ENCODE measurements at regions not wholly inside any gene's neighbourhood (a gene's known extent, or its start where the extent isn't known, plus 50 kb on each side); places are given as distances from the start of the nearest gene placed in this dataset.

DNA sequence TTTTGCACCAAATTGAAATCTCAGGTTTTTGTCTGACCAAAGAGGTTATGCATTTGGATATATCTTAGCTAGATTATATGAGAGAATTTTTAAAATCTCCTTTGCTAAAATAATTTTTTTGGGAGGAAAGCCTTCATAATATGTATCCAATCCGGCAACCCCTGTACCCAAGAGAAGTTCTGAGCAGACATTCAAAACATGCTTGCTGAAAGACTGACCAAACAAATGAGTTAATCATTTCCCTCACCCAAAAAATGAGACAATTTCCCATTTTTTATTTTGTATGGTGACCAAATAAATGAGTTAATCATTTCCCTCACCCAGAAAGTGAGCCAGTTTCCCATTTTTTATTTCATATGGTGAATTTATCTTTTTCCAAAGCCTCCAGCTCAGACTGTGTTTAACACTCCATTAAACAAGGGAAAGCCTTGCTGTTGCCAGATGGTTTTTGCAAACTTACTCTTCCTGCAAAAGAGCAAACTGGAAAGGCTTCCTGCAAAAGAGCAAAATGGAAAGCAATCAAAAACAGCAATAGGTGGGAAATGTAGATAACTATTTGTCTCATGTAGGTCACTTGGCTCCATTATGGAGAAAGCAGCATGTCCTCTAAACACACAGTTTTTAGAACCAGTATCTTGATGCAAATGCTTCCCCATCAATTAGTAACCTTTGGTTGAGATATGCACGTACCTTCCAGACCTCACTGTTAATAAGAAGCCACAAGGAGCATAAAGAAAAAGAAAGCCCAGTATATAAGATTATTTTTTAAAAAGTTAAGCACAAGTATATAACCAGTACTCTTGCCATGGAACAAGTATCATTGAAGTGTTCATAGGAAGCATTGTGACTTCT, 78.4 kb upstream of the OSTN start:
- H4K91ac ChIP-seq (ENCODE audit: insufficient read depth, low read depth, low read length) = no peak overlapping the region
- H3K18ac ChIP-seq (ENCODE audit: low read depth, low read length) = no peak overlapping the region
- no peaks in the 10 kb centered on the region for H4K20me1 ChIP-seq (ENCODE audit: insufficient read depth, low read length)
- H2AFZ ChIP-seq (replicated peaks; ENCODE audit: low read length, poor library complexity) = no peak overlapping the region
- H3K9me3 ChIP-seq (ENCODE audit: control insufficient read depth, insufficient read depth, low read length) = no peaks in the 10 kb centered on the region
- no peaks in the 10 kb centered on the region for H3K36me3 ChIP-seq (ENCODE audit: control insufficient read depth, insufficient read depth, low read length)
- in situ Hi-C loops (cut with MboI; ENCODE audit: low sequenced_read_pairs) = no loop called here
- H2AK9ac ChIP-seq (replicated peaks; ENCODE audit: low read depth, low read length, poor library complexity) = no peak overlapping the region
- no peak overlapping the region for H2BK120ac ChIP-seq (ENCODE audit: low read depth, low read length)
- no peak overlapping the region; the same call in 2 of the 3 replicates for H2BK15ac ChIP-seq (ENCODE audit: low read depth, low read length)
- no peaks in the 10 kb centered on the region for H3K4me1 ChIP-seq (ENCODE audit: control insufficient read depth, insufficient read depth, low read length)
- DNase-seq (no peak), ATAC-seq (ENCODE audit: low read depth) (no peak)
- no peak overlapping the region for H3K56ac ChIP-seq (ENCODE audit: extremely low read depth, insufficient read depth, low read length)
- H3K4me3 ChIP-seq (ENCODE audit: insufficient read depth, low read depth, low read length) = no peak overlapping the region
- H4K8ac ChIP-seq (ENCODE audit: low read depth in 2 of 2, low read length in 2 of 2) = no peak overlapping the region
- no peak overlapping the region for H3K27ac ChIP-seq (ENCODE audit: insufficient read depth, low read length)
- ChIA-PET CTCF (interaction anchor here (0.7 kb wide), 1 partner anchor 15 kb away, joined by 3 read pairs; no protein-coding TSS in a partner anchor), POLR2A (ENCODE audit: unreplicated experiment) (no interaction called here)
- TF ChIP-seq SMC3 (IDR thresholded peaks at IDR 0.05; ENCODE audit: low read depth, low read length) = no peak
- no peak for TF ChIP-seq NFE2L2 (IDR thresholded peaks at IDR 0.05; ENCODE audit: low read depth, low read length)
- TF ChIP-seq, protein P1, sequence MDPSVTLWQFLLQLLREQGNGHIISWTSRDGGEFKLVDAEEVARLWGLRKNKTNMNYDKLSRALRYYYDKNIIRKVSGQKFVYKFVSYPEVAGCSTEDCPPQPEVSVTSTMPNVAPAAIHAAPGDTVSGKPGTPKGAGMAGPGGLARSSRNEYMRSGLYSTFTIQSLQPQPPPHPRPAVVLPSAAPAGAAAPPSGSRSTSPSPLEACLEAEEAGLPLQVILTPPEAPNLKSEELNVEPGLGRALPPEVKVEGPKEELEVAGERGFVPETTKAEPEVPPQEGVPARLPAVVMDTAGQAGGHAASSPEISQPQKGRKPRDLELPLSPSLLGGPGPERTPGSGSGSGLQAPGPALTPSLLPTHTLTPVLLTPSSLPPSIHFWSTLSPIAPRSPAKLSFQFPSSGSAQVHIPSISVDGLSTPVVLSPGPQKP (IDR thresholded peaks at IDR 0.05; ENCODE audit: borderline replicate concordance, low read depth, low read length) = no peak
- no peak for TF ChIP-seq RCOR1 (IDR thresholded peaks at IDR 0.05; ENCODE audit: insufficient replicate concordance, low read length)
- TF ChIP-seq BHLHE40 (IDR thresholded peaks at IDR 0.05; ENCODE audit: low read depth, low read length) = no peak
- TF ChIP-seq MXI1 (IDR thresholded peaks at IDR 0.05; ENCODE audit: borderline replicate concordance, low read depth, low read length) = no peak
- TF ChIP-seq, protein P2, sequence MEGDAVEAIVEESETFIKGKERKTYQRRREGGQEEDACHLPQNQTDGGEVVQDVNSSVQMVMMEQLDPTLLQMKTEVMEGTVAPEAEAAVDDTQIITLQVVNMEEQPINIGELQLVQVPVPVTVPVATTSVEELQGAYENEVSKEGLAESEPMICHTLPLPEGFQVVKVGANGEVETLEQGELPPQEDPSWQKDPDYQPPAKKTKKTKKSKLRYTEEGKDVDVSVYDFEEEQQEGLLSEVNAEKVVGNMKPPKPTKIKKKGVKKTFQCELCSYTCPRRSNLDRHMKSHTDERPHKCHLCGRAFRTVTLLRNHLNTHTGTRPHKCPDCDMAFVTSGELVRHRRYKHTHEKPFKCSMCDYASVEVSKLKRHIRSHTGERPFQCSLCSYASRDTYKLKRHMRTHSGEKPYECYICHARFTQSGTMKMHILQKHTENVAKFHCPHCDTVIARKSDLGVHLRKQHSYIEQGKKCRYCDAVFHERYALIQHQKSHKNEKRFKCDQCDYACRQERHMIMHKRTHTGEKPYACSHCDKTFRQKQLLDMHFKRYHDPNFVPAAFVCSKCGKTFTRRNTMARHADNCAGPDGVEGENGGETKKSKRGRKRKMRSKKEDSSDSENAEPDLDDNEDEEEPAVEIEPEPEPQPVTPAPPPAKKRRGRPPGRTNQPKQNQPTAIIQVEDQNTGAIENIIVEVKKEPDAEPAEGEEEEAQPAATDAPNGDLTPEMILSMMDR (conservative IDR thresholded peaks at IDR 0.05; ENCODE audit: low read depth, low read length) = no peak
- no peak for TF ChIP-seq CEBPB (IDR thresholded peaks at IDR 0.05; ENCODE audit: low read depth, low read length)
- no peak for TF ChIP-seq RAD21 (IDR thresholded peaks at IDR 0.05; ENCODE audit: low read length)
- no peak for TF ChIP-seq RFX5 (IDR thresholded peaks at IDR 0.05; ENCODE audit: low read depth, low read length)
- TF ChIP-seq FOS (IDR thresholded peaks at IDR 0.05; ENCODE audit: low read depth, low read length) = no peak
- TF ChIP-seq CHD1 (IDR thresholded peaks at IDR 0.05; ENCODE audit: low read depth, low read length) = no peak
- no peak overlapping the region for H3K14ac ChIP-seq (replicated peaks; ENCODE audit: low read depth, low read length)
- intact Hi-C loops (cut with micrococcal nuclease) = no loop called here
- no peak overlapping the region for H3K4me2 ChIP-seq (ENCODE audit: low read depth, low read length)
- no peak overlapping the region for H2AK5ac ChIP-seq (ENCODE audit: low read depth, low read length)
- no peak overlapping the region for H3K9ac ChIP-seq (ENCODE audit: low read depth, low read length)
- H3K79me1 ChIP-seq (ENCODE audit: low read depth in 1 of 2, low read length in 2 of 2) = no peaks in the 10 kb centered on the region
- no peak overlapping the region for H2BK5ac ChIP-seq (ENCODE audit: low read depth, low read length, poor library complexity, severe bottlenecking)
- dilution Hi-C loops (cut with HindIII; ENCODE audit: low sequenced_read_pairs, unreplicated experiment) = no loop called here
- H3K4ac ChIP-seq (ENCODE audit: low read depth, low read length) = no peak overlapping the region
- no CpG with 5 or more reads among the region's 2 CpGs for WGBS, 2 experiments (ENCODE audit: extremely low coverage in 2 of 2, insufficient read length in 1 of 2)
- H3K23ac ChIP-seq (ENCODE audit: low read depth, low read length) = no peak overlapping the region
- no peaks in the 10 kb centered on the region for H3K27me3 ChIP-seq (ENCODE audit: control insufficient read depth, insufficient read depth, low read length)
- no peak overlapping the region for H2BK20ac ChIP-seq (ENCODE audit: low read depth, low read length)
- no peak overlapping the region for H4K5ac ChIP-seq (ENCODE audit: low read depth, low read length)
- BruUV-seq (replicated peaks) = no TSS peak
- no peaks in the 10 kb centered on the region for H3K9me1 ChIP-seq (ENCODE audit: insufficient read depth, low read length)

Data from IMR-90 (cell line).